HepG2 (cell line): ENCODE measurements at regions not wholly inside any gene's neighbourhood (a gene's known extent, or its start where the extent isn't known, plus 50 kb on each side); places are given as distances from the start of the nearest gene placed in this dataset.

ENCODE experiments used
- ATAC-seq: fragments of 200-7000 bp; cut with Tn5 transposase; 3 replicates; pipeline ENCODE4 v1.9.1; 2020; ENCODE audit warnings: mild to moderate bottlenecking, moderate library complexity
- BruUV-seq: library from RNA; stranded (reverse); fragments of 400-500 nt; replicated peaks from 2 replicates; lab custom pipeline; 2021; lab: Mats Ljungman, UMichigan
- CTCF ChIA-PET: fragments of 300-600 bp; formaldehyde crosslinking; extraction: SDS; loops from one replicate; lab custom pipeline; 2021; ENCODE audit warnings: low total read pairs, inconsistent platforms, low intra/inter-chr PET ratio; lab: Yijun Ruan, JAX
- POLR2A ChIA-PET: fragments of 350-600 bp; sonication (Branson Sonifier 250); formaldehyde crosslinking; loops from one replicate; lab custom pipeline; 2020; ENCODE audit warnings: antibody characterized with exemption, inconsistent platforms; lab: Yijun Ruan, JAX
- DNase-seq: peaks from one replicate; pipeline ENCODE4 v3.0.0-alpha.2; 2015; ENCODE audit warnings: low spot score
- FAIRE-seq: peaks from 3 replicates; lab custom pipeline; 2011; peaks lifted over from hg19 to GRCh38; lab: Jason Lieb, UNC
- H2AFZ ChIP-seq: one replicate; pipeline ENCODE4 v1.6.1; 2011; ENCODE audit warnings: low read length, inconsistent platforms
- H3K27ac ChIP-seq: fragments of 300-600 bp; 3 replicates; pipeline ENCODE4 v1.8.0; 2011; ENCODE audit warnings: mixed run types, mild to moderate bottlenecking, mixed read lengths, low read length, inconsistent platforms; ENCODE audit not compliant: insufficient read depth; ENCODE audit errors: extremely low read length
- H3K27me3 ChIP-seq, 2 experiments: fragments of 200-600 bp in 1 of 2; 2 replicates in 1 of 2; 3 replicates in 1 of 2; pipeline versions ENCODE4 v1.6.0 to v1.8.0; 2011; ENCODE audit warnings: low read length in 2 of 2, mild to moderate bottlenecking in 2 of 2, moderate library complexity in 2 of 2, inconsistent platforms in 1 of 2; ENCODE audit not compliant: insufficient read depth in 2 of 2, control insufficient read depth in 1 of 2
- H3K36me3 ChIP-seq, 2 experiments: fragments of 200-600 bp in 1 of 2; replicated peaks in 1 of 2; 2 replicates in 1 of 2; 3 replicates in 1 of 2; pipeline versions ENCODE4 v1.5.1 to v1.8.0; 2011; ENCODE audit warnings: low read length in 2 of 2, inconsistent platforms in 1 of 2; ENCODE audit not compliant: insufficient read depth in 2 of 2, control insufficient read depth in 1 of 2
- H3K4me1 ChIP-seq: 2 replicates; pipeline ENCODE4 v1.5.1; 2012; ENCODE audit warnings: low read length, inconsistent platforms; ENCODE audit not compliant: insufficient read depth
- H3K4me2 ChIP-seq: 2 replicates; pipeline ENCODE4 v1.6.0; 2011; ENCODE audit warnings: low read depth, low read length, inconsistent platforms
- H3K4me3 ChIP-seq, 3 experiments: fragments of 200-600 bp in 1 of 3; sonication (generic), shearing (Covaris generic) in 1 of 3; replicated peaks in 1 of 3; 2 replicates each; pipeline ENCODE4 v1.5.1; 2011 to 2016; ENCODE audit warnings: low read length in 3 of 3, inconsistent platforms in 2 of 3, low read depth in 2 of 3, mild to moderate bottlenecking in 2 of 3, control low read depth in 1 of 3, mixed read lengths in 1 of 3; ENCODE audit not compliant: insufficient read depth in 1 of 3
- H3K79me2 ChIP-seq: one replicate; pipeline ENCODE4 v1.6.1; 2011; ENCODE audit warnings: low read length, inconsistent platforms; ENCODE audit not compliant: insufficient read depth
- H3K9ac ChIP-seq: 2 replicates; pipeline ENCODE4 v1.6.0; 2011; ENCODE audit warnings: mild to moderate bottlenecking, low read depth, low read length, inconsistent platforms; ENCODE audit not compliant: insufficient read depth
- H3K9me3 ChIP-seq: 2 replicates; pipeline ENCODE4 v1.5.1; 2012; ENCODE audit warnings: mild to moderate bottlenecking, low read length
- H4K20me1 ChIP-seq: 2 replicates; pipeline ENCODE4 v1.6.0; 2011; ENCODE audit warnings: inconsistent platforms, mild to moderate bottlenecking, low read length, moderate library complexity; ENCODE audit not compliant: insufficient read depth
- HNF4A ChIP-seq: sonication (generic); formaldehyde crosslinking; IDR thresholded peaks from 2 replicates; pipeline ENCODE4 v1.4.0; 2020; ENCODE audit warnings: missing genetic modification reagents
- KDM3A ChIP-seq: IDR thresholded peaks from 2 replicates; pipeline ENCODE4 v1.6.1; 2018; ENCODE audit warnings: low read depth, missing compliant biosample characterization
- SOX13 ChIP-seq, 3 experiments: fragments of 450-650 bp in 1 of 3; sonication (generic) in 1 of 3; formaldehyde crosslinking in 1 of 3; IDR thresholded peaks in 2 of 3; conservative IDR thresholded peaks in 1 of 3; 2 replicates each; pipeline versions ENCODE4 v1.5.0 to v1.6.1; 2016 to 2020; ENCODE audit warnings: antibody characterized with exemption in 1 of 3, mild to moderate bottlenecking in 1 of 3, missing compliant biosample characterization in 1 of 3, missing genetic modification reagents in 1 of 3, moderate library complexity in 1 of 3
- TCF7 ChIP-seq: sonication (generic); IDR thresholded peaks from 2 replicates; pipeline ENCODE4 v1.6.1; 2016; ENCODE audit warnings: antibody characterized with exemption, low read depth
- ZBTB33 ChIP-seq: sonication (generic); formaldehyde crosslinking; IDR thresholded peaks from 2 replicates; pipeline ENCODE4 v1.4.0; 2020; ENCODE audit warnings: missing genetic modification reagents
- ZNF101 ChIP-seq: sonication (generic); formaldehyde crosslinking; IDR thresholded peaks from 2 replicates; pipeline ENCODE4 v1.4.0; 2020; ENCODE audit warnings: mild to moderate bottlenecking, low read depth, missing genetic modification reagents, borderline replicate concordance
- ZNF644 ChIP-seq: IDR thresholded peaks from 2 replicates; pipeline ENCODE4 v1.6.1; 2016; ENCODE audit warnings: low read depth
- WGBS: methylation state at CpG from one replicate; pipeline ENCODE4 v1.1.6; 2017; ENCODE audit warnings: low lambda C conversion rate; 5-methylcytosine and 5-hydroxymethylcytosine counted together
- in situ Hi-C: cut with HindIII; loops from 2 replicates; pipeline ENCODE4 v1.10.0; 2017; ENCODE audit warnings: low pct_unique_long_range_greater_than_20kb; ENCODE audit not compliant: extremely low pct_ligation_motif_present
- intact Hi-C: fragments of 100-400 bp; cut with micrococcal nuclease; formaldehyde crosslinking; loops from one replicate; pipeline ENCODE4 v1.10.0; 2022; ENCODE audit not compliant: unreplicated experiment
- TF ChIP-seq, protein P1 (sequence below): sonication (generic); formaldehyde crosslinking; IDR thresholded peaks from 2 replicates; pipeline ENCODE4 v1.4.0; 2020; ENCODE audit warnings: missing genetic modification reagents

DNA sequence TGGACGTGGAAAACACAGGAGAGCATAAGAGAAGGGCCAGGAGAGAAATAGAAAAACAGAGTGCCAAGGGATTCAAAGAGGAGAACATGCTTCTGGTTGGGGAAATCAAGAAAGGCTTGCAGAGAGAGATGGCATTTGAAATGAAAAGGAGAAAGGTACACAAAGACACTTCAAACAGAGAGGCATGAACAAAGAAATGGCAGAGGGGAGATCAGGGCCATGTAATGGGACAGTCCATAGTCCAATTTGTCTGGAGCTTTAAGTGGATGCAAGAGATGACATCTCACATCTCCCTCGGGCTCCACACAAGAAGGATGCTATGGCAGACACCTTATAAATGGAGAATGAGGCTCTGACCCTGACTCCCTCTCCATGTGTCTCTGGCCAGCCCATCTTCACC, 331.1 kb downstream of the MLLT3 start:
- Histone ChIP-seq H3K4me3 (no peak overlapping the region), H3K4me2 (peak overlapping the region; percentile 5; the same call in 1 of the 2 replicates), H3K79me2 (no peaks in the 10 kb centered on the region), H3K9ac (no peak overlapping the region), H4K20me1 (no peaks in the 10 kb centered on the region), H3K27me3 (no peaks in the 10 kb centered on the region), H3K36me3 (no peaks in the 10 kb centered on the region), H2AFZ (no peak overlapping the region), H3K9me3 (no peaks in the 10 kb centered on the region), H3K27ac (no peak overlapping the region), H3K4me1 (peaks cover 69% of the 10 kb centered on the region)
- ATAC-seq, result no peak
- ChIA-PET CTCF (no interaction called here), POLR2A (no interaction called here)
- FAIRE-seq, result no peak
- 28% methylated on average over 2 of the region's 2 CpGs for WGBS
- peak; percentile 33 for DNase-seq
- TF ChIP-seq KDM3A, result no peak
- no peak for TF ChIP-seq SOX13 (IDR thresholded peaks at IDR 0.05)
- TF ChIP-seq SOX13 (CRISPR knock-in tag; conservative IDR thresholded peaks at IDR 0.05 in 1 of 2, IDR thresholded peaks at IDR 0.05 in 1 of 2), result peak in 1 of 2 experiments; percentile 68; a peak in 1 of 4 replicates
- peak; percentile 38; the same call in 1 of the 2 replicates for TF ChIP-seq TCF7
- peak; percentile 74 for TF ChIP-seq ZNF644 (CRISPR knock-in tag)
- peak; percentile 58 for TF ChIP-seq HNF4A (CRISPR knock-in tag)
- BruUV-seq, result no TSS peak
- intact Hi-C loops, result no loop called here
- in situ Hi-C loops, result no loop called here

GRCh38 chr9:20290257-20290656, 332.0 kb downstream of the MLLT3 start:
- H3K27ac ChIP-seq, result no peak overlapping the region
- no peaks in the 10 kb centered on the region for H3K27me3 ChIP-seq
- H3K4me3 ChIP-seq, result no peak overlapping the region
- no peak for DNase-seq
- ChIA-PET POLR2A (no interaction called here), CTCF (no interaction called here)
- no TSS peak for BruUV-seq
- FAIRE-seq, result no peak
- no peak overlapping the region for H2AFZ ChIP-seq
- peaks cover 72% of the 10 kb centered on the region for H3K4me1 ChIP-seq
- no peak overlapping the region for H3K9ac ChIP-seq
- H3K79me2 ChIP-seq, result no peaks in the 10 kb centered on the region
- no peak overlapping the region for H3K4me2 ChIP-seq
- 85% methylated on average over 6 of the region's 6 CpGs for WGBS
- intact Hi-C loops, result no loop called here
- ATAC-seq, result no peak
- in situ Hi-C loops, result no loop called here
- no peaks in the 10 kb centered on the region for H3K36me3 ChIP-seq
- H4K20me1 ChIP-seq, result no peaks in the 10 kb centered on the region
- TF ChIP-seq ZBTB33 (CRISPR knock-in tag) (peak; percentile 93), ZNF101 (CRISPR knock-in tag) (no peak)
- TF ChIP-seq, protein P1, sequence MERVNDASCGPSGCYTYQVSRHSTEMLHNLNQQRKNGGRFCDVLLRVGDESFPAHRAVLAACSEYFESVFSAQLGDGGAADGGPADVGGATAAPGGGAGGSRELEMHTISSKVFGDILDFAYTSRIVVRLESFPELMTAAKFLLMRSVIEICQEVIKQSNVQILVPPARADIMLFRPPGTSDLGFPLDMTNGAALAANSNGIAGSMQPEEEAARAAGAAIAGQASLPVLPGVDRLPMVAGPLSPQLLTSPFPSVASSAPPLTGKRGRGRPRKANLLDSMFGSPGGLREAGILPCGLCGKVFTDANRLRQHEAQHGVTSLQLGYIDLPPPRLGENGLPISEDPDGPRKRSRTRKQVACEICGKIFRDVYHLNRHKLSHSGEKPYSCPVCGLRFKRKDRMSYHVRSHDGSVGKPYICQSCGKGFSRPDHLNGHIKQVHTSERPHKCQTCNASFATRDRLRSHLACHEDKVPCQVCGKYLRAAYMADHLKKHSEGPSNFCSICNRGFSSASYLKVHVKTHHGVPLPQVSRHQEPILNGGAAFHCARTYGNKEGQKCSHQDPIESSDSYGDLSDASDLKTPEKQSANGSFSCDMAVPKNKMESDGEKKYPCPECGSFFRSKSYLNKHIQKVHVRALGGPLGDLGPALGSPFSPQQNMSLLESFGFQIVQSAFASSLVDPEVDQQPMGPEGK, result no peak
- H3K9me3 ChIP-seq, result no peaks in the 10 kb centered on the region
